Peyer's patch (tissue), 4 donors: ENCODE measurements at regions not wholly inside any gene's neighbourhood (a gene's known extent, or its start where the extent isn't known, plus 50 kb on each side); places are given as distances from the start of the nearest gene placed in this dataset.

Source experiments
- DNase-seq, 3 donors: peaks; one replicate each; pipeline ENCODE4 v3.0.0-alpha.2; 2017 to 2019
- H3K27ac ChIP-seq, 4 donors: fragments of 200-600 bp; sonication (generic); one replicate each; pipeline ENCODE4 v1.5.1; 2016 to 2019
- H3K27me3 ChIP-seq, 2 donors: fragments of 200-600 bp; sonication (generic); one replicate each; pipeline ENCODE4 v1.5.1; 2019
- H3K36me3 ChIP-seq, 3 donors: fragments of 200-600 bp; sonication (generic); one replicate each; pipeline ENCODE4 v1.5.1; 2016 to 2019
- H3K4me1 ChIP-seq, 4 donors: fragments of 200-600 bp; sonication (generic); one replicate each; pipeline ENCODE4 v1.5.1; 2016 to 2019
- H3K4me3 ChIP-seq, 4 donors: fragments of 200-600 bp; sonication (generic); 1 replicate in 3 of 4; 2 replicates in 1 of 4; pipeline ENCODE4 v1.5.1; 2016 to 2019; ENCODE audit warnings: mild to moderate bottlenecking in 1 of 4
- H3K9me3 ChIP-seq, 4 donors: fragments of 200-600 bp; sonication (generic); one replicate each; pipeline ENCODE4 v1.5.1; 2016 to 2019; ENCODE audit warnings: mild to moderate bottlenecking in 1 of 4
- CTCF ChIP-seq, 6 experiments: fragments of 450-650 bp in 4 of 6; fragments of 200-600 bp in 2 of 6; sonication (generic) in 1 of 6; IDR thresholded peaks; one replicate each; pipeline ENCODE4 v1.5.1; 2017 to 2019; ENCODE audit warnings: antibody characterized with exemption in 6 of 6, mild to moderate bottlenecking in 3 of 6, moderate library complexity in 1 of 6
- POLR2A ChIP-seq, 2 donors: fragments of 450-650 bp; IDR thresholded peaks; one replicate each; pipeline ENCODE4 v1.5.1; 2017; ENCODE audit warnings: antibody characterized with exemption in 2 of 2, mild to moderate bottlenecking in 2 of 2, moderate library complexity in 2 of 2

- no peak for DNase-seq
- no peaks in the 10 kb centered on the region for H3K4me1 ChIP-seq
Observed at GRCh38 chr3:162096874-162097273, 600.3 kb downstream of the OTOL1 start.

GRCh38 chr3:162103808-162104207, 607.2 kb downstream of the OTOL1 start:
- no peak for DNase-seq
- H3K4me3 ChIP-seq = no peak overlapping the region
- H3K36me3 ChIP-seq = no peaks in the 10 kb centered on the region
- TF ChIP-seq POLR2A (IDR thresholded peaks at IDR 0.05) = no peak
- H3K27ac ChIP-seq = no peak overlapping the region
- H3K4me1 ChIP-seq = no peaks in the 10 kb centered on the region
- no peaks in the 10 kb centered on the region for H3K27me3 ChIP-seq
- no peaks in the 10 kb centered on the region for H3K9me3 ChIP-seq

More at GRCh38 chr3:162096874-162097273, 600.3 kb downstream of the OTOL1 start:
- no peak for TF ChIP-seq POLR2A (IDR thresholded peaks at IDR 0.05)
- no peak for TF ChIP-seq CTCF (IDR thresholded peaks at IDR 0.05)
- Histone ChIP-seq H3K9me3 (no peaks in the 10 kb centered on the region), H3K36me3 (no peaks in the 10 kb centered on the region), H3K27me3 (no peaks in the 10 kb centered on the region), H3K4me3 (no peak overlapping the region), H3K27ac (no peak overlapping the region)

- no peak overlapping the region for H3K27ac ChIP-seq
- H3K27me3 ChIP-seq = no peaks in the 10 kb centered on the region
- H3K36me3 ChIP-seq = no peaks in the 10 kb centered on the region
- H3K4me3 ChIP-seq = no peak overlapping the region
- no peak for DNase-seq
- no peaks in the 10 kb centered on the region for H3K4me1 ChIP-seq
- H3K9me3 ChIP-seq = no peaks in the 10 kb centered on the region
- TF ChIP-seq POLR2A (IDR thresholded peaks at IDR 0.05) = no peak
Observed at GRCh38 chr3:162111861-162112260, 615.3 kb downstream of the OTOL1 start.

GRCh38 chr3:162112719-162113118, 616.1 kb downstream of the OTOL1 start:
- Histone ChIP-seq H3K4me3 (no peak overlapping the region), H3K27me3 (no peaks in the 10 kb centered on the region), H3K36me3 (no peaks in the 10 kb centered on the region), H3K27ac (no peak overlapping the region), H3K4me1 (no peaks in the 10 kb centered on the region), H3K9me3 (no peaks in the 10 kb centered on the region)
- TF ChIP-seq POLR2A (IDR thresholded peaks at IDR 0.05) (no peak), CTCF (IDR thresholded peaks at IDR 0.05) (no peak)
- no peak for DNase-seq

- no peak for TF ChIP-seq POLR2A (IDR thresholded peaks at IDR 0.05)
- no peak for TF ChIP-seq CTCF (IDR thresholded peaks at IDR 0.05)
- Histone ChIP-seq H3K4me3 (no peak overlapping the region), H3K27ac (no peak overlapping the region), H3K4me1 (no peaks in the 10 kb centered on the region), H3K36me3 (no peaks in the 10 kb centered on the region), H3K27me3 (no peaks in the 10 kb centered on the region), H3K9me3 (no peaks in the 10 kb centered on the region)
- no peak for DNase-seq
Observed at GRCh38 chr3:162117961-162118360, 621.4 kb downstream of the OTOL1 start.

GRCh38 chr3:162119651-162120050, 623.0 kb downstream of the OTOL1 start:
- TF ChIP-seq POLR2A (IDR thresholded peaks at IDR 0.05) (no peak), CTCF (IDR thresholded peaks at IDR 0.05) (no peak)
- H3K4me3 ChIP-seq = no peak overlapping the region
- no peaks in the 10 kb centered on the region for H3K27me3 ChIP-seq
- no peak overlapping the region for H3K27ac ChIP-seq
- H3K36me3 ChIP-seq = no peaks in the 10 kb centered on the region
- no peak for DNase-seq
- no peaks in the 10 kb centered on the region for H3K9me3 ChIP-seq
- H3K4me1 ChIP-seq = no peaks in the 10 kb centered on the region

GRCh38 chr3:162122405-162122804, 625.8 kb downstream of the OTOL1 start:
- H3K36me3 ChIP-seq = no peaks in the 10 kb centered on the region
- DNase-seq = no peak
- no peak for TF ChIP-seq POLR2A (IDR thresholded peaks at IDR 0.05)
- H3K9me3 ChIP-seq = no peaks in the 10 kb centered on the region
- H3K4me3 ChIP-seq = no peak overlapping the region
- no peak overlapping the region for H3K27ac ChIP-seq
- no peaks in the 10 kb centered on the region for H3K27me3 ChIP-seq
- H3K4me1 ChIP-seq = no peaks in the 10 kb centered on the region
